Neural progenitor cell (in vitro differentiated cells): ENCODE measurements at regions not wholly inside any gene's neighbourhood (a gene's known extent, or its start where the extent isn't known, plus 50 kb on each side); places are given as distances from the start of the nearest gene placed in this dataset.

Experiments
- DNase-seq: peaks from one replicate; pipeline ENCODE4 v3.0.0-alpha.2; 2016; ENCODE audit warnings: low spot score
- H2AFZ ChIP-seq: fragments of 200-600 bp; sonication (generic); replicated peaks from 2 replicates; pipeline ENCODE4 v1.6.1; 2016; ENCODE audit warnings: antibody characterized with exemption
- H3F3A ChIP-seq: fragments of 200-600 bp; sonication (generic); 2 replicates; pipeline ENCODE4 v1.6.1; 2016; ENCODE audit warnings: antibody characterized with exemption, low read depth
- H3K27ac ChIP-seq: fragments of 200-600 bp; sonication (generic); 2 replicates; pipeline ENCODE4 v1.5.1; 2016; ENCODE audit warnings: mild to moderate bottlenecking
- H3K27me3 ChIP-seq: fragments of 200-600 bp; sonication (generic); 2 replicates; pipeline ENCODE4 v1.6.1; 2016; ENCODE audit warnings: mild to moderate bottlenecking, moderate library complexity
- H3K36me3 ChIP-seq: fragments of 200-600 bp; sonication (generic); 2 replicates; pipeline ENCODE4 v1.5.1; 2016
- H3K4me1 ChIP-seq: fragments of 200-600 bp; sonication (generic); 2 replicates; pipeline ENCODE4 v1.6.1; 2016; ENCODE audit warnings: mixed run types
- H3K4me2 ChIP-seq: fragments of 200-600 bp; sonication (generic); 2 replicates; pipeline ENCODE4 v1.6.1; 2016
- H3K4me3 ChIP-seq: fragments of 200-600 bp; sonication (generic); 2 replicates; pipeline ENCODE4 v1.5.1; 2016
- H3K79me2 ChIP-seq: fragments of 200-600 bp; sonication (generic); 2 replicates; pipeline ENCODE4 v1.6.1; 2016; ENCODE audit warnings: low read depth
- H3K9ac ChIP-seq: fragments of 200-600 bp; sonication (generic); 2 replicates; pipeline ENCODE4 v1.6.1; 2016
- H3K9me3 ChIP-seq: fragments of 200-600 bp; sonication (generic); 2 replicates; pipeline ENCODE4 v1.5.1; 2016; ENCODE audit warnings: low read depth
- H4K20me1 ChIP-seq: fragments of 200-600 bp; sonication (generic); 2 replicates; pipeline ENCODE4 v1.6.1; 2016; ENCODE audit warnings: low read depth
- H3K27ac Mint-ChIP-seq: 3 replicates; pipeline ENCODE4 v1.8.0; 2021; ENCODE audit warnings: mixed read lengths
- H3K27me3 Mint-ChIP-seq: 2 replicates; pipeline ENCODE4 v1.8.0; 2022; ENCODE audit warnings: low read depth, mild to moderate bottlenecking, inconsistent platforms, moderate library complexity, mixed read lengths; ENCODE audit not compliant: insufficient read depth
- H3K36me3 Mint-ChIP-seq: 3 replicates; pipeline ENCODE4 v1.8.0; 2021; ENCODE audit warnings: mixed read lengths
- H3K4me1 Mint-ChIP-seq: 3 replicates; pipeline ENCODE4 v1.8.0; 2021; ENCODE audit warnings: mixed read lengths
- H3K4me3 Mint-ChIP-seq: 3 replicates; pipeline ENCODE4 v1.8.0; 2021; ENCODE audit warnings: mild to moderate bottlenecking, moderate library complexity, mixed read lengths
- H3K9me3 Mint-ChIP-seq: 3 replicates; pipeline ENCODE4 v1.8.0; 2020; ENCODE audit warnings: mixed read lengths
- EZH2 ChIP-seq: fragments of 200-600 bp; sonication (generic); IDR thresholded peaks from 2 replicates; pipeline ENCODE4 v1.6.1; 2017; ENCODE audit warnings: antibody characterized with exemption, mild to moderate bottlenecking, moderate library complexity
- EZH2phosphoT487 ChIP-seq: fragments of 200-600 bp; sonication (generic); IDR thresholded peaks from 2 replicates; pipeline ENCODE4 v1.6.1; 2017; ENCODE audit warnings: antibody characterized with exemption
- TF ChIP-seq, protein P1 (sequence below): fragments of 200-600 bp; sonication (generic); IDR thresholded peaks from 2 replicates; pipeline ENCODE4 v1.5.1; 2017; ENCODE audit warnings: antibody characterized with exemption, mild to moderate bottlenecking

- no peaks in the 10 kb centered on the region for H3K27me3 ChIP-seq
- TF ChIP-seq, protein P1, sequence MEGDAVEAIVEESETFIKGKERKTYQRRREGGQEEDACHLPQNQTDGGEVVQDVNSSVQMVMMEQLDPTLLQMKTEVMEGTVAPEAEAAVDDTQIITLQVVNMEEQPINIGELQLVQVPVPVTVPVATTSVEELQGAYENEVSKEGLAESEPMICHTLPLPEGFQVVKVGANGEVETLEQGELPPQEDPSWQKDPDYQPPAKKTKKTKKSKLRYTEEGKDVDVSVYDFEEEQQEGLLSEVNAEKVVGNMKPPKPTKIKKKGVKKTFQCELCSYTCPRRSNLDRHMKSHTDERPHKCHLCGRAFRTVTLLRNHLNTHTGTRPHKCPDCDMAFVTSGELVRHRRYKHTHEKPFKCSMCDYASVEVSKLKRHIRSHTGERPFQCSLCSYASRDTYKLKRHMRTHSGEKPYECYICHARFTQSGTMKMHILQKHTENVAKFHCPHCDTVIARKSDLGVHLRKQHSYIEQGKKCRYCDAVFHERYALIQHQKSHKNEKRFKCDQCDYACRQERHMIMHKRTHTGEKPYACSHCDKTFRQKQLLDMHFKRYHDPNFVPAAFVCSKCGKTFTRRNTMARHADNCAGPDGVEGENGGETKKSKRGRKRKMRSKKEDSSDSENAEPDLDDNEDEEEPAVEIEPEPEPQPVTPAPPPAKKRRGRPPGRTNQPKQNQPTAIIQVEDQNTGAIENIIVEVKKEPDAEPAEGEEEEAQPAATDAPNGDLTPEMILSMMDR, result no peak
- no peak for TF ChIP-seq EZH2
- no peak for TF ChIP-seq EZH2phosphoT487
- Mint-ChIP-seq H3K9me3 (no peaks in the 10 kb centered on the region), H3K27me3 (peaks cover 2% of the 10 kb centered on the region), H3K4me3 (no peak overlapping the region), H3K27ac (no peak overlapping the region), H3K36me3 (no peaks in the 10 kb centered on the region), H3K4me1 (no peaks in the 10 kb centered on the region)
- no peak overlapping the region for H3K9ac ChIP-seq
- H4K20me1 ChIP-seq, result no peaks in the 10 kb centered on the region
- no peaks in the 10 kb centered on the region for H3K79me2 ChIP-seq
- no peak overlapping the region for H3K4me2 ChIP-seq
- no peaks in the 10 kb centered on the region for H3K4me1 ChIP-seq
- H3K36me3 ChIP-seq, result no peaks in the 10 kb centered on the region
- H3K4me3 ChIP-seq, result no peak overlapping the region
- H3K27ac ChIP-seq, result no peak overlapping the region
- DNase-seq, result no peak
- no peaks in the 10 kb centered on the region for H3K9me3 ChIP-seq
- H2AFZ ChIP-seq, result no peak overlapping the region
- no peaks in the 10 kb centered on the region for H3F3A ChIP-seq
Measured at GRCh38 chr13:97720896-97721295, 232.6 kb upstream of the IPO5 start.

DNA sequence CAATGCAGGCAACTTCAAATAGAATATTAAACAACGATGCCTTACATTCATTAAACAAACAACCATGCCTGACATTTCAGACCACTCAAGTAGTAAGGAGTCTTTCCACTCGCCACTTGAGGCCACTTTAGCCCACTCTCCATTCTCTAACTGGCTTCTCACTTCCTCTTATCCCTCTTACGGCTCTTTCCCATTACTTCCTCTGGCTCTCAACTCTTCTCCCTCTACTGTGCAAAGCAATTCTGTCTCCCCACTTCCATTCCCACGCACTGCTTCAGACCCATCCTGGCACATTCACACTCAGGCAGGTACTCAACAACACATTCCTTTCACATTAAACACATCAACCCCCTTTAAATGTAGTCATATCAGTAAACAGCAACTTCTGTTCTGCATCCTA, 229.8 kb upstream of the IPO5 start:
- Histone ChIP-seq H3K27me3 (no peaks in the 10 kb centered on the region), H3K4me2 (no peak overlapping the region), H3K79me2 (no peaks in the 10 kb centered on the region), H3K36me3 (no peaks in the 10 kb centered on the region), H3K27ac (no peak overlapping the region), H3F3A (no peaks in the 10 kb centered on the region), H4K20me1 (no peaks in the 10 kb centered on the region), H2AFZ (peak overlapping the region; percentile 79), H3K4me1 (no peaks in the 10 kb centered on the region), H3K9me3 (no peaks in the 10 kb centered on the region), H3K9ac (no peak overlapping the region), H3K4me3 (no peak overlapping the region)
- Mint-ChIP-seq H3K4me1 (no peaks in the 10 kb centered on the region), H3K27ac (no peak overlapping the region), H3K9me3 (no peaks in the 10 kb centered on the region), H3K27me3 (peaks cover 2% of the 10 kb centered on the region), H3K36me3 (no peaks in the 10 kb centered on the region), H3K4me3 (no peak overlapping the region)
- no peak for TF ChIP-seq EZH2
- TF ChIP-seq EZH2phosphoT487, result no peak
- TF ChIP-seq, protein P1, result no peak
- no peak for DNase-seq

DNA sequence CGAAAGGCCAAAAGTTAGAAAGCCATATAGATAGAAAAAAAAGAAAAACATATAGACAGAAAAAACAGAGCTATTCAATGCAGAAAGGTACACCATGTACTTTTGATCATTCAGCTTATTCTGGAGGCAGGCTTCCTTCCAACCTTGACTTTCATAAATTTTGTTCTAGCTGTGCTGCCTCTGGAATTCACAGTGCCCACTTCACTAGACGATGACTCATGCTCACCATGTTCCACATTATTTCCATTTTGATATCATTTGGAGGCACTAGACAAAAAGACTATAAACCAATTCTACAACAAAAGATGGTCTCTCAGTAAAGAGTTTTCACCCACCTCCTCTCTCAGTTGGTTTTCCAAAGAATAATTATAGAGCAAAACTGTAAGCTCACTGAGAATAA, 229.0 kb upstream of the IPO5 start:
- H3K9me3 Mint-ChIP-seq, result no peaks in the 10 kb centered on the region
- Histone ChIP-seq H3K4me3 (no peak overlapping the region), H3K4me1 (no peaks in the 10 kb centered on the region), H3F3A (no peaks in the 10 kb centered on the region), H2AFZ (no peak overlapping the region), H3K9me3 (no peaks in the 10 kb centered on the region), H3K4me2 (no peak overlapping the region), H4K20me1 (no peaks in the 10 kb centered on the region), H3K9ac (no peak overlapping the region), H3K79me2 (no peaks in the 10 kb centered on the region), H3K27ac (no peak overlapping the region), H3K36me3 (no peaks in the 10 kb centered on the region), H3K27me3 (no peaks in the 10 kb centered on the region)
- DNase-seq, result no peak
- H3K27me3 Mint-ChIP-seq, result peaks cover 2% of the 10 kb centered on the region
- TF ChIP-seq EZH2phosphoT487 (no peak), EZH2 (no peak)
- TF ChIP-seq, protein P1, result no peak
- H3K27ac Mint-ChIP-seq, result no peak overlapping the region
- H3K4me1 Mint-ChIP-seq, result no peaks in the 10 kb centered on the region
- H3K4me3 Mint-ChIP-seq, result no peak overlapping the region
- no peaks in the 10 kb centered on the region for H3K36me3 Mint-ChIP-seq
